GM23338 (cell line): ENCODE measurements at regions not wholly inside any gene's neighbourhood (a gene's known extent, or its start where the extent isn't known, plus 50 kb on each side); places are given as distances from the start of the nearest gene placed in this dataset.

Source experiments
- ATAC-seq: fragments of 200-7000 bp; cut with Tn5 transposase; 3 replicates; pipeline ENCODE4 v1.9.1; 2020
- DNase-seq: peaks from one replicate; pipeline ENCODE4 v3.0.0-alpha.2; 2015; ENCODE audit warnings: low spot score
- H2AFZ ChIP-seq: fragments of 200-600 bp; sonication (generic); 2 replicates; pipeline ENCODE4 v1.8.0; 2016; ENCODE audit warnings: antibody characterized with exemption, mild to moderate bottlenecking, moderate library complexity
- H3F3A ChIP-seq: fragments of 200-600 bp; sonication (generic); replicated peaks from 2 replicates; pipeline ENCODE4 v1.8.0; 2017; ENCODE audit warnings: antibody characterized with exemption, mixed run types, low read depth
- H3K27ac ChIP-seq: fragments of 200-600 bp; sonication (generic); 2 replicates; pipeline ENCODE4 v1.6.1; 2016; ENCODE audit warnings: low read depth
- H3K27me3 ChIP-seq: fragments of 200-600 bp; sonication (generic); 2 replicates; pipeline ENCODE4 v1.8.0; 2016; ENCODE audit warnings: mild to moderate bottlenecking, mixed run types, moderate library complexity; ENCODE audit not compliant: insufficient read depth
- H3K36me3 ChIP-seq: fragments of 200-600 bp; sonication (generic); 2 replicates; pipeline ENCODE4 v1.8.0; 2016; ENCODE audit warnings: mild to moderate bottlenecking; ENCODE audit not compliant: insufficient read depth
- H3K4me1 ChIP-seq: fragments of 200-600 bp; sonication (generic); 2 replicates; pipeline ENCODE4 v1.8.0; 2016; ENCODE audit warnings: mild to moderate bottlenecking, moderate library complexity; ENCODE audit not compliant: insufficient read depth
- H3K4me2 ChIP-seq: fragments of 200-600 bp; sonication (generic); 2 replicates; pipeline ENCODE4 v1.7.1; 2017; ENCODE audit warnings: mixed run types
- H3K4me3 ChIP-seq: fragments of 200-600 bp; sonication (generic); 2 replicates; pipeline ENCODE4 v1.6.1; 2016; ENCODE audit warnings: mixed run types
- H3K79me2 ChIP-seq: fragments of 200-600 bp; sonication (generic); replicated peaks from 2 replicates; pipeline ENCODE4 v1.8.0; 2017; ENCODE audit warnings: mild to moderate bottlenecking; ENCODE audit not compliant: insufficient read depth
- H3K9me2 ChIP-seq: fragments of 200-600 bp; sonication (generic); 2 replicates; pipeline ENCODE4 v1.8.0; 2017; ENCODE audit not compliant: insufficient read depth
- H4K20me1 ChIP-seq: fragments of 200-600 bp; sonication (generic); replicated peaks from 2 replicates; pipeline ENCODE4 v1.8.0; 2017; ENCODE audit warnings: mild to moderate bottlenecking; ENCODE audit not compliant: insufficient read depth
- H3K27ac Mint-ChIP-seq: 2 replicates; pipeline ENCODE4 v1.8.0; 2020; ENCODE audit warnings: inconsistent platforms, mild to moderate bottlenecking, moderate library complexity, mixed read lengths
- H3K27me3 Mint-ChIP-seq: 3 replicates; pipeline ENCODE4 v1.8.0; 2022; ENCODE audit warnings: low read depth, mild to moderate bottlenecking, moderate library complexity, mixed read lengths, inconsistent platforms; ENCODE audit not compliant: insufficient read depth, poor library complexity
- H3K36me3 Mint-ChIP-seq: 3 replicates; pipeline ENCODE4 v1.8.0; 2021; ENCODE audit warnings: low read depth, mild to moderate bottlenecking, inconsistent platforms, moderate library complexity, mixed read lengths
- H3K4me1 Mint-ChIP-seq: 3 replicates; pipeline ENCODE4 v1.8.0; 2020; ENCODE audit warnings: mild to moderate bottlenecking, inconsistent platforms, mixed read lengths
- H3K4me3 Mint-ChIP-seq: 3 replicates; pipeline ENCODE4 v1.8.0; 2021; ENCODE audit warnings: moderate library complexity, mild to moderate bottlenecking, inconsistent platforms, mixed read lengths
- H3K9me3 Mint-ChIP-seq: 3 replicates; pipeline ENCODE4 v1.8.0; 2020; ENCODE audit warnings: moderate library complexity, mild to moderate bottlenecking, inconsistent platforms, mixed read lengths
- CREB1 ChIP-seq: fragments of 250-450 bp; sonication (Bioruptor Pico); IDR thresholded peaks from 2 replicates; pipeline ENCODE4 v1.5.0; 2020; ENCODE audit warnings: low read depth, mild to moderate bottlenecking, moderate library complexity
- EZH2 ChIP-seq: fragments of 200-600 bp; sonication (generic); IDR thresholded peaks from one replicate; pipeline ENCODE4 v1.8.0; 2017; ENCODE audit warnings: antibody characterized with exemption, mild to moderate bottlenecking, low read depth; ENCODE audit not compliant: unreplicated experiment
- EZH2phosphoT487 ChIP-seq: fragments of 200-600 bp; sonication (generic); IDR thresholded peaks from one replicate; pipeline ENCODE4 v1.8.1; 2018; ENCODE audit warnings: antibody characterized with exemption; ENCODE audit not compliant: unreplicated experiment
- NANOG ChIP-seq: IDR thresholded peaks from 2 replicates; pipeline ENCODE4 v1.6.1; 2016; ENCODE audit warnings: antibody characterized with exemption, borderline replicate concordance
- POLR2AphosphoS5 ChIP-seq: IDR thresholded peaks from 2 replicates; pipeline ENCODE4 v1.6.1; 2016; ENCODE audit warnings: antibody characterized with exemption, low read depth
- STAT1 ChIP-seq: IDR thresholded peaks from one replicate; pipeline ENCODE4 v1.6.1; 2016; ENCODE audit warnings: antibody characterized with exemption; ENCODE audit not compliant: unreplicated experiment
- ZNF331 ChIP-seq: fragments of 250-450 bp; sonication (Bioruptor Pico); IDR thresholded peaks from 2 replicates; pipeline ENCODE4 v1.5.0; 2020; ENCODE audit warnings: low read depth, mild to moderate bottlenecking, moderate library complexity
- TF ChIP-seq, protein P1 (sequence below): IDR thresholded peaks from one replicate; pipeline ENCODE4 v1.6.1; 2018; ENCODE audit warnings: antibody characterized with exemption; ENCODE audit not compliant: unreplicated experiment
- TF ChIP-seq, protein P2 (sequence below), 2 experiments: fragments of 200-600 bp in 1 of 2; sonication (generic) in 1 of 2; conservative IDR thresholded peaks; 2 replicates each; pipeline versions ENCODE4 v1.5.1 to v1.6.1; 2016 to 2017; ENCODE audit warnings: antibody characterized with exemption in 2 of 2, low read depth in 2 of 2, mild to moderate bottlenecking in 2 of 2, moderate library complexity in 1 of 2
- TF ChIP-seq, protein P3 (sequence below): fragments of 250-450 bp; sonication (Bioruptor Pico); IDR thresholded peaks from 2 replicates; pipeline ENCODE4 v1.5.0; 2020; ENCODE audit warnings: mild to moderate bottlenecking, moderate library complexity

DNA sequence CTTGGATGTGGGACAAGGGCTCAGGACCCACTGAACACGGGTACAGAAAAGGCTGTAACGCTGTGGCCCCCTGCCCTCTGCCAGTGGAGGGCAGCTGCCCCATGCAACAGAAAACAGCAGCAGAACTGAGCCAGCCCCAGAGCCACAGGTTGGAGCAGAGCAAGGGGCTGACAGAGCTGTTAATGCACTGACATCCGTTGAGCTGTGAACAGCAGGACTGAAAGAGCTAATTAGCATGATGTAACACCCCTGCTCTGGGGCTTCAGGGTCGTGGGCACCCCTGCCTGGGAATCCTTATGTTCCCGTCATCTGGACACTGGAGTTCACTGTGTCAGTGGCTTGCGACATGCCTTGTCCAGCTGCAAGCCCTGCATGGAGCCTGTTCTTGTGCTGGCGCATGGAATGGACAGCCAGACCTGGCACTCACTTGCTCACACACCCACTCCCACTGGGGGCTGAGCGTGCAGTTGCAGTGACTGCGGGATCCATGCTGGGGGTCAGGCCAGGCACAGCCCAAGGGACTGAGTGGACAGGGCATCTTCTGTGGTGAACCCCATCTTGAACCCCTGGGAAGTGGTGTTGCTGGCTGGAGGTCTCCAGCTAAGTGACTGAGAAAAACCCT lies 293.7 kb downstream of the DNAJB9 start:
- Histone ChIP-seq H2AFZ (no peak overlapping the region), H3K36me3 (no peaks in the 10 kb centered on the region; the same call in 1 of the 2 replicates), H3F3A (no peaks in the 10 kb centered on the region), H3K27me3 (no peaks in the 10 kb centered on the region), H3K79me2 (no peaks in the 10 kb centered on the region), H3K4me2 (no peak overlapping the region), H3K4me3 (no peak overlapping the region), H3K9me2 (0 out of 2 replicates have a peak, but pooled peaks cover 4% of the 10 kb centered on the region), H4K20me1 (no peaks in the 10 kb centered on the region), H3K27ac (no peak overlapping the region), H3K4me1 (no peaks in the 10 kb centered on the region)
- no peak overlapping the region for H3K27ac Mint-ChIP-seq
- ATAC-seq: no peak
- H3K4me1 Mint-ChIP-seq: no peaks in the 10 kb centered on the region
- no peak overlapping the region for H3K4me3 Mint-ChIP-seq
- no peak for TF ChIP-seq STAT1
- TF ChIP-seq EZH2phosphoT487: no peak
- TF ChIP-seq EZH2: no peak
- TF ChIP-seq POLR2AphosphoS5: no peak
- TF ChIP-seq ZNF331: no peak
- TF ChIP-seq, protein P1, sequence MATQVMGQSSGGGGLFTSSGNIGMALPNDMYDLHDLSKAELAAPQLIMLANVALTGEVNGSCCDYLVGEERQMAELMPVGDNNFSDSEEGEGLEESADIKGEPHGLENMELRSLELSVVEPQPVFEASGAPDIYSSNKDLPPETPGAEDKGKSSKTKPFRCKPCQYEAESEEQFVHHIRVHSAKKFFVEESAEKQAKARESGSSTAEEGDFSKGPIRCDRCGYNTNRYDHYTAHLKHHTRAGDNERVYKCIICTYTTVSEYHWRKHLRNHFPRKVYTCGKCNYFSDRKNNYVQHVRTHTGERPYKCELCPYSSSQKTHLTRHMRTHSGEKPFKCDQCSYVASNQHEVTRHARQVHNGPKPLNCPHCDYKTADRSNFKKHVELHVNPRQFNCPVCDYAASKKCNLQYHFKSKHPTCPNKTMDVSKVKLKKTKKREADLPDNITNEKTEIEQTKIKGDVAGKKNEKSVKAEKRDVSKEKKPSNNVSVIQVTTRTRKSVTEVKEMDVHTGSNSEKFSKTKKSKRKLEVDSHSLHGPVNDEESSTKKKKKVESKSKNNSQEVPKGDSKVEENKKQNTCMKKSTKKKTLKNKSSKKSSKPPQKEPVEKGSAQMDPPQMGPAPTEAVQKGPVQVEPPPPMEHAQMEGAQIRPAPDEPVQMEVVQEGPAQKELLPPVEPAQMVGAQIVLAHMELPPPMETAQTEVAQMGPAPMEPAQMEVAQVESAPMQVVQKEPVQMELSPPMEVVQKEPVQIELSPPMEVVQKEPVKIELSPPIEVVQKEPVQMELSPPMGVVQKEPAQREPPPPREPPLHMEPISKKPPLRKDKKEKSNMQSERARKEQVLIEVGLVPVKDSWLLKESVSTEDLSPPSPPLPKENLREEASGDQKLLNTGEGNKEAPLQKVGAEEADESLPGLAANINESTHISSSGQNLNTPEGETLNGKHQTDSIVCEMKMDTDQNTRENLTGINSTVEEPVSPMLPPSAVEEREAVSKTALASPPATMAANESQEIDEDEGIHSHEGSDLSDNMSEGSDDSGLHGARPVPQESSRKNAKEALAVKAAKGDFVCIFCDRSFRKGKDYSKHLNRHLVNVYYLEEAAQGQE: no peak
- TF ChIP-seq, protein P2, sequence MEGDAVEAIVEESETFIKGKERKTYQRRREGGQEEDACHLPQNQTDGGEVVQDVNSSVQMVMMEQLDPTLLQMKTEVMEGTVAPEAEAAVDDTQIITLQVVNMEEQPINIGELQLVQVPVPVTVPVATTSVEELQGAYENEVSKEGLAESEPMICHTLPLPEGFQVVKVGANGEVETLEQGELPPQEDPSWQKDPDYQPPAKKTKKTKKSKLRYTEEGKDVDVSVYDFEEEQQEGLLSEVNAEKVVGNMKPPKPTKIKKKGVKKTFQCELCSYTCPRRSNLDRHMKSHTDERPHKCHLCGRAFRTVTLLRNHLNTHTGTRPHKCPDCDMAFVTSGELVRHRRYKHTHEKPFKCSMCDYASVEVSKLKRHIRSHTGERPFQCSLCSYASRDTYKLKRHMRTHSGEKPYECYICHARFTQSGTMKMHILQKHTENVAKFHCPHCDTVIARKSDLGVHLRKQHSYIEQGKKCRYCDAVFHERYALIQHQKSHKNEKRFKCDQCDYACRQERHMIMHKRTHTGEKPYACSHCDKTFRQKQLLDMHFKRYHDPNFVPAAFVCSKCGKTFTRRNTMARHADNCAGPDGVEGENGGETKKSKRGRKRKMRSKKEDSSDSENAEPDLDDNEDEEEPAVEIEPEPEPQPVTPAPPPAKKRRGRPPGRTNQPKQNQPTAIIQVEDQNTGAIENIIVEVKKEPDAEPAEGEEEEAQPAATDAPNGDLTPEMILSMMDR (conservative IDR thresholded peaks at IDR 0.05; ENCODE audit: low read depth in 2 of 2): no peak
- no peak for TF ChIP-seq NANOG
- TF ChIP-seq, protein P3, sequence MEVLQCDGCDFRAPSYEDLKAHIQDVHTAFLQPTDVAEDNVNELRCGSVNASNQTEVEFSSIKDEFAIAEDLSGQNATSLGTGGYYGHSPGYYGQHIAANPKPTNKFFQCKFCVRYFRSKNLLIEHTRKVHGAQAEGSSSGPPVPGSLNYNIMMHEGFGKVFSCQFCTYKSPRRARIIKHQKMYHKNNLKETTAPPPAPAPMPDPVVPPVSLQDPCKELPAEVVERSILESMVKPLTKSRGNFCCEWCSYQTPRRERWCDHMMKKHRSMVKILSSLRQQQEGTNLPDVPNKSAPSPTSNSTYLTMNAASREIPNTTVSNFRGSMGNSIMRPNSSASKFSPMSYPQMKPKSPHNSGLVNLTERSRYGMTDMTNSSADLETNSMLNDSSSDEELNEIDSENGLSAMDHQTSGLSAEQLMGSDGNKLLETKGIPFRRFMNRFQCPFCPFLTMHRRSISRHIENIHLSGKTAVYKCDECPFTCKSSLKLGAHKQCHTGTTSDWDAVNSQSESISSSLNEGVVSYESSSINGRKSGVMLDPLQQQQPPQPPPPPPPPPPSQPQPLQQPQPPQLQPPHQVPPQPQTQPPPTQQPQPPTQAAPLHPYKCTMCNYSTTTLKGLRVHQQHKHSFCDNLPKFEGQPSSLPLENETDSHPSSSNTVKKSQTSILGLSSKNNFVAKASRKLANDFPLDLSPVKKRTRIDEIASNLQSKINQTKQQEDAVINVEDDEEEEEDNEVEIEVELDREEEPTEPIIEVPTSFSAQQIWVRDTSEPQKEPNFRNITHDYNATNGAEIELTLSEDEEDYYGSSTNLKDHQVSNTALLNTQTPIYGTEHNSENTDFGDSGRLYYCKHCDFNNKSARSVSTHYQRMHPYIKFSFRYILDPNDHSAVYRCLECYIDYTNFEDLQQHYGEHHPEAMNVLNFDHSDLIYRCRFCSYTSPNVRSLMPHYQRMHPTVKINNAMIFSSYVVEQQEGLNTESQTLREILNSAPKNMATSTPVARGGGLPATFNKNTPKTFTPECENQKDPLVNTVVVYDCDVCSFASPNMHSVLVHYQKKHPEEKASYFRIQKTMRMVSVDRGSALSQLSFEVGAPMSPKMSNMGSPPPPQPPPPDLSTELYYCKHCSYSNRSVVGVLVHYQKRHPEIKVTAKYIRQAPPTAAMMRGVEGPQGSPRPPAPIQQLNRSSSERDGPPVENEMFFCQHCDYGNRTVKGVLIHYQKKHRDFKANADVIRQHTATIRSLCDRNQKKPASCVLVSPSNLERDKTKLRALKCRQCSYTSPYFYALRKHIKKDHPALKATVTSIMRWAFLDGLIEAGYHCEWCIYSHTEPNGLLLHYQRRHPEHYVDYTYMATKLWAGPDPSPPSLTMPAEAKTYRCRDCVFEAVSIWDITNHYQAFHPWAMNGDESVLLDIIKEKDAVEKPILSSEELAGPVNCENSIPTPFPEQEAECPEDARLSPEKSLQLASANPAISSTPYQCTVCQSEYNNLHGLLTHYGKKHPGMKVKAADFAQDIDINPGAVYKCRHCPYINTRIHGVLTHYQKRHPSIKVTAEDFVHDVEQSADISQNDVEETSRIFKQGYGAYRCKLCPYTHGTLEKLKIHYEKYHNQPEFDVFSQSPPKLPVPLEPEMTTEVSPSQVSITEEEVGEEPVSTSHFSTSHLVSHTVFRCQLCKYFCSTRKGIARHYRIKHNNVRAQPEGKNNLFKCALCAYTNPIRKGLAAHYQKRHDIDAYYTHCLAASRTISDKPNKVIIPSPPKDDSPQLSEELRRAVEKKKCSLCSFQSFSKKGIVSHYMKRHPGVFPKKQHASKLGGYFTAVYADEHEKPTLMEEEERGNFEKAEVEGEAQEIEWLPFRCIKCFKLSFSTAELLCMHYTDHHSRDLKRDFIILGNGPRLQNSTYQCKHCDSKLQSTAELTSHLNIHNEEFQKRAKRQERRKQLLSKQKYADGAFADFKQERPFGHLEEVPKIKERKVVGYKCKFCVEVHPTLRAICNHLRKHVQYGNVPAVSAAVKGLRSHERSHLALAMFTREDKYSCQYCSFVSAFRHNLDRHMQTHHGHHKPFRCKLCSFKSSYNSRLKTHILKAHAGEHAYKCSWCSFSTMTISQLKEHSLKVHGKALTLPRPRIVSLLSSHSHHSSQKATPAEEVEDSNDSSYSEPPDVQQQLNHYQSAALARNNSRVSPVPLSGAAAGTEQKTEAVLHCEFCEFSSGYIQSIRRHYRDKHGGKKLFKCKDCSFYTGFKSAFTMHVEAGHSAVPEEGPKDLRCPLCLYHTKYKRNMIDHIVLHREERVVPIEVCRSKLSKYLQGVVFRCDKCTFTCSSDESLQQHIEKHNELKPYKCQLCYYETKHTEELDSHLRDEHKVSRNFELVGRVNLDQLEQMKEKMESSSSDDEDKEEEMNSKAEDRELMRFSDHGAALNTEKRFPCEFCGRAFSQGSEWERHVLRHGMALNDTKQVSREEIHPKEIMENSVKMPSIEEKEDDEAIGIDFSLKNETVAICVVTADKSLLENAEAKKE (CRISPR knock-in tag): no peak
- no peak for TF ChIP-seq CREB1 (CRISPR knock-in tag)
- peaks cover 17% of the 10 kb centered on the region for H3K36me3 Mint-ChIP-seq
- peak; percentile 10 for DNase-seq
- peaks cover 14% of the 10 kb centered on the region for H3K9me3 Mint-ChIP-seq
- H3K27me3 Mint-ChIP-seq: no peaks in the 10 kb centered on the region
